Gastrocnemius medialis (tissue), 4 donors: ENCODE measurements at regions not wholly inside any gene's neighbourhood (a gene's known extent, or its start where the extent isn't known, plus 50 kb on each side); places are given as distances from the start of the nearest gene placed in this dataset.

Source experiments
- ATAC-seq, 2 donors: fragments of 150-250 bp; one replicate each; pipeline ENCODE4 v1.9.1; 2016
- DNase-seq, 2 donors: peaks; one replicate each; pipeline ENCODE4 v3.0.0-alpha.2; 2019
- H3K27ac ChIP-seq, 4 donors: fragments of 200-600 bp; sonication (generic); 1 replicate in 1 of 4; 2 replicates in 3 of 4; pipeline ENCODE4 v1.5.1; 2016 to 2018; ENCODE audit warnings: mild to moderate bottlenecking in 2 of 4, moderate library complexity in 1 of 4
- H3K27me3 ChIP-seq, 3 donors: fragments of 200-600 bp; sonication (generic) in 2 of 3; 1 replicate in 1 of 3; 2 replicates in 2 of 3; pipeline versions ENCODE4 v1.5.1 to v1.6.0; 2016 to 2019; ENCODE audit warnings: mild to moderate bottlenecking in 1 of 3, moderate library complexity in 1 of 3
- H3K36me3 ChIP-seq, 2 donors: fragments of 200-600 bp; sonication (generic) in 1 of 2; one replicate each; pipeline ENCODE4 v1.5.1; 2017 to 2018
- H3K4me1 ChIP-seq, 2 donors: fragments of 200-600 bp; sonication (generic) in 1 of 2; one replicate each; pipeline ENCODE4 v1.5.1; 2016 to 2017; ENCODE audit warnings: mild to moderate bottlenecking in 2 of 2
- H3K4me3 ChIP-seq, 4 donors: fragments of 200-600 bp; sonication (generic) in 3 of 4; 1 replicate in 1 of 4; 2 replicates in 3 of 4; pipeline ENCODE4 v1.5.1; 2016 to 2019; ENCODE audit warnings: mild to moderate bottlenecking in 2 of 4
- H3K9me3 ChIP-seq, 3 donors: fragments of 200-600 bp; sonication (generic) in 2 of 3; 1 replicate in 1 of 3; 2 replicates in 2 of 3; pipeline ENCODE4 v1.5.1; 2016 to 2019
- CTCF ChIP-seq, 5 experiments: fragments of 450-650 bp in 3 of 5; fragments of 200-600 bp in 2 of 5; sonication (generic) in 2 of 5; IDR thresholded peaks in 4 of 5; conservative IDR thresholded peaks in 1 of 5; 1 replicate in 4 of 5; 2 replicates in 1 of 5; pipeline ENCODE4 v1.5.1; 2016 to 2019; ENCODE audit warnings: antibody characterized with exemption in 5 of 5, mild to moderate bottlenecking in 3 of 5, moderate library complexity in 3 of 5
- POLR2A ChIP-seq, 2 donors: fragments of 450-650 bp; IDR thresholded peaks; one replicate each; pipeline ENCODE4 v1.6.1; 2017; ENCODE audit warnings: antibody characterized with exemption in 2 of 2, mild to moderate bottlenecking in 2 of 2, moderate library complexity in 2 of 2
- in situ Hi-C, 4 donors: fragments of 200-750 bp; cut with MboI; loops; one replicate each; pipeline versions ENCODE4 v1.15.0 to v1.8.0; 2017; ENCODE audit warnings: low sequenced_read_pairs in 4 of 4
- intact Hi-C: fragments of 100-400 bp; cut with DNase I; formaldehyde crosslinking; loops from one replicate; pipeline ENCODE4 v1.15.1; 2023; ENCODE audit warnings: low total_unique reads

DNA sequence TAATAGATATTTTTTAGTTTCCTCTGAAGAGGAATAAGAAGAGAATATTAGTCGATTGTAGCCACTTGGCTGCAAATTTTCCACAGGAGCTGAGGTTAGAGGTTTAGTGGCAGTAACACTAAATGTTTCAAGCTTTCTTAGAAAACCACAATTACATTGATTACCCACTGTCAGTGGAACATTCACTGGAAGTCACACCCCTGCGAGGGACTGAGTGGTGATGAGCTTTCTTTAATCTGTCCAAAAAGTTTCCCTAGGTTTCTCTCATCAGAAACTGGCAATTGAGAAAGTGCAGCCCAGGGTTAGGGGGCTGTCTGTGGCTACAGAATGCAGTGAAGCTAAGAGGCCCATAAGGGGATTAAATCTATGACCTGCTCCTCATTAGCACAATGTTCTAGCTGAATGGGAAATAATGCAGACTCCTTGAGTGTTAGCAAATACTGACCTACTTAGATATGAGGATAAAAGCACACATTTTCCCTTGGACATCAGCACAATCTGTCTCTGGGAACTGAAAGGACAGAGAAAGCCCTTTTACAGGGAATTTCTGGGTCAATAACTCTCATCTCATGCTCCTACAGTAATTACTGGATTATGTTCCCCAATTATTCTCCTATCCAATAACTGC is 189.5 kb downstream of the FAM76B start:
- no peaks in the 10 kb centered on the region for H3K9me3 ChIP-seq
- no peak overlapping the region for H3K4me3 ChIP-seq
- no peaks in the 10 kb centered on the region for H3K4me1 ChIP-seq
- H3K36me3 ChIP-seq: no peaks in the 10 kb centered on the region
- in situ Hi-C loops (no loop called here), intact Hi-C loops (no loop called here)
- H3K27ac ChIP-seq: no peak overlapping the region
- ATAC-seq: no peak
- no peaks in the 10 kb centered on the region for H3K27me3 ChIP-seq
- TF ChIP-seq POLR2A (IDR thresholded peaks at IDR 0.05): no peak
- TF ChIP-seq CTCF (IDR thresholded peaks at IDR 0.05 in 4 of 5, conservative IDR thresholded peaks at IDR 0.05 in 1 of 5): no peak
- no peak for DNase-seq

DNA sequence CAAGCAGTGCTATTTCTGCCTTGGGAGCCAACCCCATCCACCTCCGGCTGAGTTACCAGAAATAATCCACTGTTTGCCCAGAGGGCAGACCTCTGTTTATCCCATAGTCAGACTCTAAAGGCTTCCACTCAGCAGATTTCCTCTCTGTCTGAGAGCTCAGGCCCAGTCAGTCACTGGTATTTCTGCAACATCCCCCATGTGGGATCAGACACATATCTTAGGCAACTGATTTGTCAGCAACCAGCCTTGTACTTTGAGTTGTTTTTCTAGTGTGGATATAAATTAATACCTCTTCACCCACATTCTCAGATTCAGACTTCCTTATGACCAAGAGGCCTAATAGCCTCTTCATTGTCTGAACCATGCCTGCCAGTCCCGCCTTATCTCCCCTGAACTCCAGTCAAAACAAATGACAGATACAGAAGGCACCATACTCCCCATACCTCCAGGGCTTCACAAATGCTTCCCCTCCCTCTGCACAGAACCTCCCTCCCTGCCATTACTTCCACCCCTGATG is 193.6 kb downstream of the FAM76B start:
- no peak for DNase-seq

GRCh38 chr11:95595541-95595940 is 194.0 kb downstream of the FAM76B start:
- in situ Hi-C loops: no loop called here

More for the DNA sequence above, 193.6 kb downstream of the FAM76B start:
- Histone ChIP-seq H3K27me3 (no peaks in the 10 kb centered on the region), H3K9me3 (no peaks in the 10 kb centered on the region), H3K4me3 (no peak overlapping the region), H3K27ac (no peak overlapping the region), H3K4me1 (no peaks in the 10 kb centered on the region), H3K36me3 (no peaks in the 10 kb centered on the region)
- no peak for TF ChIP-seq POLR2A (IDR thresholded peaks at IDR 0.05)
- no peak for TF ChIP-seq CTCF (IDR thresholded peaks at IDR 0.05 in 4 of 5, conservative IDR thresholded peaks at IDR 0.05 in 1 of 5)
- in situ Hi-C loops: no loop called here
- no peak for ATAC-seq
- intact Hi-C loops: no loop called here

DNA sequence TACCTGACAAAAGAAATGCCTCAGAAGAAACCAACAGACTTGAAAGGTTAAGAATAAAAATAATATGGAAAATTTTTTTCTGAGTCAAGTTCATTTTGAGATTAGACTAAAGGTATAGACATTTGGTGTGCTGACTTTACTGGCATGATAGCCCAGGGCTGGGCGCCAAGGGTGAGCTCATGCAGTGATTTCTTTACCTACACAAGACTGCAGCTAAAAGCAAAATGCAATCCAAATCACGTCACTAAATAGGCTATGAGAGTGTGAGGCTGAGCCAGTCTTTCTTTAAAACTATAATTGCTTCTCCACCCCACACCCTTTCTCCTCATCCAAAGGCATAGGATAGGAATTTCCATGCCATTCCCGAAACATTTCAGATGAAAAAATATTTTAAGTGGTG is 196.5 kb downstream of the FAM76B start:
- TF ChIP-seq CTCF (IDR thresholded peaks at IDR 0.05 in 4 of 5, conservative IDR thresholded peaks at IDR 0.05 in 1 of 5) (no peak), POLR2A (IDR thresholded peaks at IDR 0.05) (no peak)
- Histone ChIP-seq H3K36me3 (no peaks in the 10 kb centered on the region), H3K4me1 (no peaks in the 10 kb centered on the region), H3K27ac (no peak overlapping the region), H3K9me3 (no peaks in the 10 kb centered on the region), H3K4me3 (no peak overlapping the region), H3K27me3 (no peaks in the 10 kb centered on the region)
- intact Hi-C loops: no loop called here
- ATAC-seq (no peak), DNase-seq (no peak)
- in situ Hi-C loops: no loop called here

More at GRCh38 chr11:95595541-95595940, 194.0 kb downstream of the FAM76B start:
- no peaks in the 10 kb centered on the region for H3K27me3 ChIP-seq
- H3K27ac ChIP-seq: no peak overlapping the region
- no peaks in the 10 kb centered on the region for H3K36me3 ChIP-seq
- H3K4me1 ChIP-seq: no peaks in the 10 kb centered on the region
- DNase-seq (no peak), ATAC-seq (no peak)
- no peak for TF ChIP-seq CTCF (IDR thresholded peaks at IDR 0.05 in 4 of 5, conservative IDR thresholded peaks at IDR 0.05 in 1 of 5)
- H3K4me3 ChIP-seq: no peak overlapping the region
- no peaks in the 10 kb centered on the region for H3K9me3 ChIP-seq
- intact Hi-C loops: no loop called here

DNA sequence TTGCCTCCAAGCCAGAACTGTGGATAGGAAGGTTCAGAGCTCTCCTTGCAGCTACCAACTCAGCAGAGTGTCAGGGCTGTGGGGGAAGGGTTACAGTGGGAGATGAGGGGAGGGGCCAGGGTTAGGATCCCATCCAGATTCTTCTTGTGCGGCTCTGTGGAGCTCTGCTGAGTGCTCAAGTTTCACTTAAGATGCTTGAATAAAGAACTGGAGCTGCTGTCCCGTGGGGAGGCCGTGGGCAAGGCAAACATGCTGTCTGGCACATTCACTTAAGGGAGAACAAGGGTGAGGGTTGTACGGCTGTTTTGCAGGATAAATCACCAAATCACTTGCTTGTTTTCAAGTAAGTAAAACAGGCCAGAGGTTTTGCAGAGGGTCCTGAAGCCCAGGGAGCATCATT is 197.1 kb downstream of the FAM76B start:
- TF ChIP-seq CTCF (IDR thresholded peaks at IDR 0.05 in 4 of 5, conservative IDR thresholded peaks at IDR 0.05 in 1 of 5) (no peak), POLR2A (IDR thresholded peaks at IDR 0.05) (no peak)
- intact Hi-C loops (no loop called here), in situ Hi-C loops (no loop called here)
- Histone ChIP-seq H3K27me3 (no peaks in the 10 kb centered on the region), H3K36me3 (no peaks in the 10 kb centered on the region), H3K9me3 (no peaks in the 10 kb centered on the region), H3K4me3 (no peak overlapping the region), H3K27ac (no peak overlapping the region), H3K4me1 (no peaks in the 10 kb centered on the region)
- no peak for DNase-seq
- no peak for ATAC-seq
